Smooth muscle cell (in vitro differentiated cells): ENCODE measurements at regions not wholly inside any gene's neighbourhood (a gene's known extent, or its start where the extent isn't known, plus 50 kb on each side); places are given as distances from the start of the nearest gene placed in this dataset.

Experiments
- DNase-seq: peaks from one replicate; lab custom pipeline; 2025; ENCODE audit not compliant: unreplicated experiment; lab: John Stamatoyannopoulos, UW
- H2AFZ ChIP-seq: fragments of 200-600 bp; sonication (generic); 2 replicates; pipeline ENCODE4 v1.6.0; 2016; ENCODE audit warnings: antibody characterized with exemption, low read depth, mild to moderate bottlenecking
- H3F3A ChIP-seq: fragments of 200-600 bp; sonication (generic); 2 replicates; pipeline ENCODE4 v1.6.0; 2017; ENCODE audit warnings: antibody characterized with exemption, low read depth
- H3K27ac ChIP-seq: fragments of 200-600 bp; sonication (generic); 2 replicates; pipeline ENCODE4 v1.5.1; 2016; ENCODE audit warnings: low read depth, mild to moderate bottlenecking
- H3K27me3 ChIP-seq: fragments of 200-600 bp; sonication (generic); 2 replicates; pipeline ENCODE4 v1.6.1; 2016; ENCODE audit warnings: low read depth, mild to moderate bottlenecking
- H3K36me3 ChIP-seq: fragments of 200-600 bp; sonication (generic); 2 replicates; pipeline ENCODE4 v1.5.1; 2016; ENCODE audit warnings: low read depth
- H3K4me1 ChIP-seq: fragments of 200-600 bp; sonication (generic); 2 replicates; pipeline ENCODE4 v1.5.1; 2016; ENCODE audit warnings: low read depth
- H3K4me2 ChIP-seq: fragments of 200-600 bp; sonication (generic); 2 replicates; pipeline ENCODE4 v1.6.0; 2016; ENCODE audit warnings: mild to moderate bottlenecking
- H3K4me3 ChIP-seq: fragments of 200-600 bp; sonication (generic); 2 replicates; pipeline ENCODE4 v1.5.1; 2016; ENCODE audit warnings: mild to moderate bottlenecking
- H3K79me2 ChIP-seq: fragments of 200-600 bp; sonication (generic); 2 replicates; pipeline ENCODE4 v1.6.0; 2016; ENCODE audit warnings: low read depth, mild to moderate bottlenecking
- H3K9ac ChIP-seq: fragments of 200-600 bp; sonication (generic); 2 replicates; pipeline ENCODE4 v1.6.0; 2016; ENCODE audit warnings: low read depth
- H3K9me3 ChIP-seq: fragments of 200-600 bp; sonication (generic); replicated peaks from 2 replicates; pipeline ENCODE4 v1.5.1; 2016; ENCODE audit warnings: low read depth
- H4K20me1 ChIP-seq: fragments of 200-600 bp; sonication (generic); 2 replicates; pipeline ENCODE4 v1.6.0; 2016; ENCODE audit warnings: low read depth
- CTCF ChIP-seq: fragments of 200-600 bp; sonication (generic); IDR thresholded peaks from 2 replicates; pipeline ENCODE4 v1.5.1; 2017; ENCODE audit warnings: borderline replicate concordance, mild to moderate bottlenecking, antibody characterized with exemption; ENCODE audit not compliant: insufficient read depth, poor library complexity, severe bottlenecking
- WGBS: methylation state at CpG from one replicate; pipeline ENCODE4 v1.1.7; 2016; ENCODE audit warnings: low lambda C conversion rate; 5-methylcytosine and 5-hydroxymethylcytosine counted together

DNA sequence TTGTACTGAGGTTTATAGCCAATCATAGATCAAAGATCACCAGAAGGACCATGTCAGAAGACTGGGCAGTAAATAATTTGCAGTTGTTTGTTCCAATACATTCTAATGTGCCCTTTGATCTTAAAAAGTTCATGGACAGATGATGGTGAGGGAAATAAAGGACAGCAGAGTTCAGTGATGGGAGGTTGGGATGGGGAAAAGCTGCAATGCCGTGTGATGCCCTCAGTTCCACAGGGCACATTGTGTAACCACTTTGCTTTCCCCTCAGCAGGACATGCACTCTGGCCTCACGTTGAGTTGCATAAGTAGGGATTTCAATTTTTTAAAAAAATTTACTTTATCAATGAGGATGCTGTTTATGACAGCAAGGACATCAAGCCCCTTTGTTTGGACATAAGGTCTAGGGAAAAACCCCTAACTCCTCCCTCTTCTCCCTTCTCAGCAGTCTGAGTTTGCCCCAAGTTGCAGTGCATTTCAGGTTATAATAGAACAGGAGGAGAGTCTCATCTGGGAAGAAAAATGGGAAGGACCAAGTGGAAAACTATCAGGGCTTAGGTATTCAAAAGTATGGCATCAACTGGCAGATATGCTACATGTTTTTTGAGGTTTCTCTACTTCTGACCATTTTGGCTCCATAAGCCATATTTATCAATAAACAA, 83.1 kb upstream of the TMED7 start:
- Histone ChIP-seq H3K4me3 (no peak overlapping the region), H3K9me3 (no peaks in the 10 kb centered on the region), H3K9ac (peak overlapping the region; percentile 16), H3K79me2 (no peaks in the 10 kb centered on the region), H2AFZ (no peak overlapping the region), H4K20me1 (no peaks in the 10 kb centered on the region), H3K4me1 (no peaks in the 10 kb centered on the region), H3K36me3 (no peaks in the 10 kb centered on the region), H3K27ac (peak overlapping the region; percentile 57), H3K27me3 (no peaks in the 10 kb centered on the region), H3K4me2 (peak overlapping the region; percentile 51), H3F3A (no peaks in the 10 kb centered on the region)
- DNase-seq, result no peak
- TF ChIP-seq CTCF, result no peak
- 83% methylated on average over 2 of the region's 2 CpGs for WGBS

- WGBS, result 80% methylated on average over 3 of the region's 3 CpGs
- H3K79me2 ChIP-seq, result no peaks in the 10 kb centered on the region
- no peaks in the 10 kb centered on the region for H3F3A ChIP-seq
- H3K4me1 ChIP-seq, result no peaks in the 10 kb centered on the region
- H3K4me2 ChIP-seq, result no peak overlapping the region
- H3K36me3 ChIP-seq, result no peaks in the 10 kb centered on the region
- no peak for TF ChIP-seq CTCF
- no peaks in the 10 kb centered on the region for H4K20me1 ChIP-seq
- no peak overlapping the region for H2AFZ ChIP-seq
- no peak overlapping the region for H3K4me3 ChIP-seq
- H3K27ac ChIP-seq, result no peak overlapping the region
- H3K9ac ChIP-seq, result no peak overlapping the region
- no peak for DNase-seq
- no peaks in the 10 kb centered on the region for H3K27me3 ChIP-seq
- H3K9me3 ChIP-seq, result no peaks in the 10 kb centered on the region
Observed at GRCh38 chr5:115703514-115703913, 77.7 kb upstream of the TMED7 start.

GRCh38 chr5:115702025-115702424, 76.2 kb upstream of the TMED7 start:
- no peak overlapping the region for H3K4me3 ChIP-seq
- no peaks in the 10 kb centered on the region for H3K36me3 ChIP-seq
- no peaks in the 10 kb centered on the region for H3K27me3 ChIP-seq
- no peaks in the 10 kb centered on the region for H3K4me1 ChIP-seq
- no peaks in the 10 kb centered on the region for H3K9me3 ChIP-seq
- DNase-seq, result no peak
- no peak overlapping the region for H2AFZ ChIP-seq
- 51% methylated on average over 4 of the region's 4 CpGs for WGBS
- H3F3A ChIP-seq, result no peaks in the 10 kb centered on the region
- no peaks in the 10 kb centered on the region for H4K20me1 ChIP-seq
- no peak overlapping the region for H3K4me2 ChIP-seq
- no peak overlapping the region for H3K27ac ChIP-seq
- no peaks in the 10 kb centered on the region for H3K79me2 ChIP-seq
- no peak overlapping the region for H3K9ac ChIP-seq
- no peak for TF ChIP-seq CTCF

DNA sequence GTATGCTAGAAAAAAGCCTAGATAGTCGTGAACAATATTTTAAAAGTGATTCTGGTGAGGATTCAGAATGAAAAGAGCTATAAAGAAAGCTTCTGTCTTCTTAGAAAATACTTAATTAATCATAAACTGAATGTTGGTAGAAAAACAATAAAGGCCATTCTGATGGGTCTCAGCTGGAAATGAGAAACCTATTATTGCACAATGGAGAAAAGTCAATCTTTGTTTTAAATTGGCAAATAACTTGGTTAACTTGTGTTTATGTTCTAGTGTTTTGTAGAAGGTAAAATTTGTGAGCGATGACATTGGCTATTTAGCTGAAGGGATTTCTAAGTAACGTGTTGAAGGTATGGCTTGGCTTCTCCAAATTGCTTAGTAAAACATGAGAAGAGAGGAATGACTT, 74.1 kb upstream of the TMED7 start:
- no peak for TF ChIP-seq CTCF
- Histone ChIP-seq H3K9ac (no peak overlapping the region), H3K27me3 (no peaks in the 10 kb centered on the region), H3K4me2 (no peak overlapping the region), H4K20me1 (no peaks in the 10 kb centered on the region), H3K9me3 (no peaks in the 10 kb centered on the region), H2AFZ (no peak overlapping the region), H3K27ac (no peak overlapping the region), H3F3A (no peaks in the 10 kb centered on the region), H3K79me2 (no peaks in the 10 kb centered on the region), H3K4me1 (no peaks in the 10 kb centered on the region), H3K4me3 (no peak overlapping the region), H3K36me3 (no peaks in the 10 kb centered on the region)
- no peak for DNase-seq
- WGBS, result 73% methylated on average over 3 of the region's 3 CpGs
